HEK293 (cell line): ENCODE measurements at regions not wholly inside any gene's neighbourhood (a gene's known extent, or its start where the extent isn't known, plus 50 kb on each side); places are given as distances from the start of the nearest gene placed in this dataset.

Source experiments
- CTCF ChIA-PET: fragments of 350-600 bp; formaldehyde crosslinking; extraction: SDS; loops from one replicate; lab custom pipeline; 2021; ENCODE audit warnings: antibody characterized with exemption; lab: Yijun Ruan, JAX
- POLR2A ChIA-PET: fragments of 300-600 bp; formaldehyde crosslinking; extraction: SDS; loops from one replicate; lab custom pipeline; 2020; ENCODE audit warnings: antibody characterized with exemption, inconsistent platforms; lab: Yijun Ruan, JAX
- H3K27ac ChIP-seq: fragments of 200-500 bp; sonication (Bioruptor generic); 2 replicates; pipeline ENCODE4 v1.5.1; 2014; ENCODE audit warnings: low read depth, low read length, control low read depth, inconsistent platforms; ENCODE audit errors: extremely low read depth
- H3K36me3 ChIP-seq, 2 experiments: fragments of 200-500 bp in 1 of 2; sonication (Bioruptor generic) in 1 of 2; 1 replicate in 1 of 2; 2 replicates in 1 of 2; pipeline ENCODE4 v1.5.1; 2014 to 2017; ENCODE audit warnings: inconsistent platforms in 2 of 2, low read length in 2 of 2; ENCODE audit not compliant: control insufficient read depth in 2 of 2, insufficient read depth in 1 of 2
- H3K4me1 ChIP-seq: fragments of 200-500 bp; sonication (Bioruptor generic); 2 replicates; pipeline ENCODE4 v1.5.1; 2014; ENCODE audit warnings: mild to moderate bottlenecking, low read length, inconsistent platforms; ENCODE audit not compliant: control insufficient read depth, insufficient read depth
- H3K4me3 ChIP-seq: 2 replicates; pipeline ENCODE4 v1.5.1; 2011; ENCODE audit warnings: low read depth, mild to moderate bottlenecking, control low read depth, low read length, moderate library complexity
- H3K9me3 ChIP-seq: fragments of 200-500 bp; sonication (Bioruptor generic); 2 replicates; pipeline ENCODE4 v1.5.1; 2014; ENCODE audit warnings: low read depth, low read length, inconsistent platforms; ENCODE audit not compliant: control insufficient read depth, insufficient read depth
- PRDM2 ChIP-seq: fragments of 450-650 bp; formaldehyde crosslinking; IDR thresholded peaks from 2 replicates; pipeline ENCODE4 v1.5.1; 2016; ENCODE audit warnings: missing biosample characterization, missing genetic modification characterization, borderline replicate concordance
- REST ChIP-seq: fragments of 450-650 bp; formaldehyde crosslinking; IDR thresholded peaks from 2 replicates; pipeline ENCODE4 v1.5.1; 2016; ENCODE audit warnings: missing biosample characterization, missing genetic modification characterization
- SP3 ChIP-seq: fragments of 450-650 bp; formaldehyde crosslinking; IDR thresholded peaks from 2 replicates; pipeline ENCODE4 v1.5.1; 2016; ENCODE audit warnings: missing biosample characterization, missing genetic modification characterization
- ZFP69B ChIP-seq: fragments of 450-650 bp; formaldehyde crosslinking; IDR thresholded peaks from 2 replicates; pipeline ENCODE4 v1.5.1; 2016; ENCODE audit warnings: missing biosample characterization, missing genetic modification characterization
- ZNF138 ChIP-seq: fragments of 450-650 bp; formaldehyde crosslinking; IDR thresholded peaks from 2 replicates; pipeline ENCODE4 v1.5.1; 2016; ENCODE audit warnings: missing biosample characterization, missing genetic modification characterization, borderline replicate concordance
- ZNF174 ChIP-seq: fragments of 450-650 bp; formaldehyde crosslinking; IDR thresholded peaks from 2 replicates; pipeline ENCODE4 v1.5.0; 2017; ENCODE audit warnings: missing biosample characterization, mild to moderate bottlenecking, missing genetic modification characterization
- ZNF18 ChIP-seq: fragments of 450-650 bp; formaldehyde crosslinking; IDR thresholded peaks from 2 replicates; pipeline ENCODE4 v1.5.1; 2016; ENCODE audit warnings: missing biosample characterization, missing genetic modification characterization
- ZNF426 ChIP-seq: fragments of 450-650 bp; formaldehyde crosslinking; IDR thresholded peaks from 2 replicates; pipeline ENCODE4 v1.5.1; 2017; ENCODE audit warnings: missing biosample characterization, missing genetic modification characterization, mild to moderate bottlenecking, inconsistent platforms, moderate library complexity
- ZNF623 ChIP-seq: fragments of 450-650 bp; formaldehyde crosslinking; IDR thresholded peaks from 2 replicates; pipeline ENCODE4 v1.5.1; 2016; ENCODE audit warnings: missing biosample characterization, missing genetic modification characterization
- ZNF639 ChIP-seq: fragments of 450-650 bp; formaldehyde crosslinking; IDR thresholded peaks from 2 replicates; pipeline ENCODE4 v1.5.1; 2016; ENCODE audit warnings: missing biosample characterization, missing genetic modification characterization
- ZSCAN23 ChIP-seq: fragments of 450-650 bp; formaldehyde crosslinking; IDR thresholded peaks from 2 replicates; pipeline ENCODE4 v1.5.1; 2016; ENCODE audit warnings: missing biosample characterization, missing genetic modification characterization

- ChIA-PET POLR2A (no interaction called here), CTCF (no interaction called here)
- H3K27ac ChIP-seq = no peak overlapping the region
Observed at GRCh38 chrX:33298622-33299021, 87.3 kb upstream of the DMD start.

More at GRCh38 chrX:33298622-33299021, 87.3 kb upstream of the DMD start:
- H3K36me3 ChIP-seq = no peaks in the 10 kb centered on the region
- no peaks in the 10 kb centered on the region; the same call in 1 of the 2 replicates for H3K9me3 ChIP-seq
- H3K4me3 ChIP-seq = no peak overlapping the region
- TF ChIP-seq ZNF174 (tag by site-specific recombination) = no peak
- no peak for TF ChIP-seq ZSCAN23 (tag by site-specific recombination)
- no peak for TF ChIP-seq ZNF426 (tag by site-specific recombination)
- no peak for TF ChIP-seq ZNF18 (tag by site-specific recombination)
- TF ChIP-seq ZNF639 (tag by site-specific recombination) = no peak
- no peak for TF ChIP-seq ZNF623
- TF ChIP-seq SP3 (tag by site-specific recombination) = no peak
- TF ChIP-seq ZNF138 (tag by site-specific recombination) = no peak
- no peak for TF ChIP-seq PRDM2 (tag by site-specific recombination)
- no peak for TF ChIP-seq ZFP69B (tag by site-specific recombination)
- TF ChIP-seq REST (tag by site-specific recombination) = no peak
- no peaks in the 10 kb centered on the region for H3K4me1 ChIP-seq
